GOT3 (cell line): ENCODE measurements at regions not wholly inside any gene's neighbourhood (a gene's known extent, or its start where the extent isn't known, plus 50 kb on each side); places are given as distances from the start of the nearest gene placed in this dataset.
"Not testable (repeated sequence)": the region's sequence is repeated elsewhere in the genome, so short reads cannot be mapped to it uniquely, and the experiment has no call there.

Experiments
- DNase-seq: peaks from one replicate; lab custom pipeline; 2025; ENCODE audit warnings: mixed read lengths; lab: John Stamatoyannopoulos, UW

DNA sequence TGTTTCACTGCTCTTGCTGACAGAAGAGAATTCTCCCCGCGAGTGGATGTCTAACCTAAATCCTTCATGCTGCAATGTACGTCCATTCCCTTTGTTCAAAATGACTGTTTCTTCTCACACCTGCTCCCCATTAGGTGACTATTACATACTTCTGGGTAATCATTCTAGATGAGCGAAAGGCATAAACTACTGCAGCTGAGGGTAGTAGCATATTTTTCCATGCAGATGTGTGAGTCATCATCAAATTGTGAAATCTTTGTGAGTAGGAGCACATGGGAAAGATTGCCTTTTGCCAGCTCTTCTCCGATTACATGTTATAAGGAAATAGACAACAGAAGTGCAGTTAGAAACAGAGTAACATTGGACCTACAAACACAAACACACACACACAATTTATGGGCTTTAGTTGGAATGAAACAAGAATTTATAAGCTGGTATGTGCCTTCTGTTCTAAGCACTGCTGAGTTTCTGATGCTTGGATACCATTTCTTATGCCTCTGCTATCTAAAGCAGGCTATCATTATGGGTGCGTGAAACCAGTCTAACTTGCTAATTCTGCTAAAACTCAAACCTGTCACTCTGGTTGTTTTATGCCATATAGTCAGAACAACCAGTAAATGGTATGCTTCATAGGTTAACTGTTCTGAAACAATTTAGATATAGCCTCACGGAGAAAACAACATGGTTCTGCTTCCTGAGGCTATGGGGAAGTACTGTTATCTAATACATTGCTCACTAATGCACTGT lies 346.9 kb upstream of the PSMD7 start:
- no peak for DNase-seq

DNA sequence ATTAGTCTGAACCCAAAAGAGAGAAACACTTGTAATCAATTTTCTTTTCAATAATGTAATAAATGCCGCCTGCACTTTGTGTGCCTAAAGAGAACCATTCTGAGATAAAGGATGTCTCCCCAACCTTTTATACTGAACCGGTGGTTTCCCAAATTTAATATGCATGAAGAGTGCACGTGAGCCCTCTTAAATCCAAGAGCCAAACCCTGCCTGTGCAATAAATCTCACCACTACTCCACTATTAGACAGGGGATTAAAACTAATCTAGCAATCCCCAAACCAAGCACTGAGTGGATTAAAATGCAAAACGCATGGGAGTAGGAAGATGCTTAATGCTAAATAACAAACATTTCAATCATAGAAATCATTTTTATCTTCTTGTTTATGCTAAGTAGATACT lies 351.0 kb upstream of the PSMD7 start:
- DNase-seq: no peak

DNA sequence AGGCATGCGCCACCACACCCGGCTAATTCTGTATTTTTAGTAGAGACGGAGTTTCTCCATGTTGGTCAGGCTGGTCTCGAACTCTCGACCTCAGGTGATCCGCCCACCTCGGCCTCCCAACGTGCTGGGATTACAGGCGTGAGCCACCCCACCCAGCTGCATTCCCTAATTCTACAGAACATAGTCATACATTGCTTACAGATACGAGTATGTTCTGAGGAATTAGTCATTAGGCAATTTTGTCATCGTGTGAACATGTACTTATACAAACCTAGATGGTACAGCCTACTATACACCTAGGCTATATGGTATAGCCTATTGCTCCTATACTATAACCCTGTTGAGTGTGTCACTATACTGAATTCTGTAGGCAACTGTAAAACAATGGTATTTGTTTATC lies 353.4 kb upstream of the PSMD7 start:
- not testable (repeated sequence) for DNase-seq

DNA sequence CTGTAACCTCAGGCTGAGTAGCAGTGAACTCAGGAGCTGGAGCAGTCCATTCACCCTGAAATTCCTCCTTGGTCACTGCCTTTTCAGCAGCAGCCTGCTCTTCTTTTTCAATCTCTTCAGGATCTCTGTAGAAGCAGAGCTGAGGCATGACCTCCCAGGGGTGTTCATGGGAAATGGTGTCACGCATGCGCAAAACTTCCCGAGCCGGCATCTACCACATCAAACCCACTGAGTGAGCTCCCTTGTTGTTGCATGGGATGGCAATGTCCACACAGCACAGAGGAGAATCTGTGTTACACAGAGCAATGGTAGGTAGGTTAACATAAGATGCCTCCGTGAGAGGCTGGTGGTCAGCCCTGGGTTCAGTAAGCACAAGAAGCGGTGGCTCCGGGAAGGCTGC lies 355.8 kb upstream of the PSMD7 start:
- DNase-seq: not testable (repeated sequence)

DNA sequence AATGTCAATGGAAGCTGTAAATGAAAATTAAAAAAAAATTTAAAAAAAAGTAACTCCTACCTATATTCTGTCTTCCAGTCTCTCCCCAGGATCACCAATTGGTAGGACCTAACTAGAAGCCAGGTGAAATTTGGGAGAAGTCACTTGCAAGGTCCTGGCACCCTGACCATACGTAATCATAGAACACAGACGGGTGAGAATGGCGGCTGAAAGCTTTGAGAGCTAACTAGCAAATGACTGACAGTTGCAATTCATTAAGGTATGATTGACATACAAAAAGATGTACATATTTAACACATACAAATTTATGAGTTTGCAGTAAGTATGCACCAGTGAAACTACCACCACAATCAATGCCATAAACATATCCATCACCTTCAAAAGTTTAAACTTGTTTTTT lies 372.7 kb upstream of the PSMD7 start:
- no peak for DNase-seq

DNA sequence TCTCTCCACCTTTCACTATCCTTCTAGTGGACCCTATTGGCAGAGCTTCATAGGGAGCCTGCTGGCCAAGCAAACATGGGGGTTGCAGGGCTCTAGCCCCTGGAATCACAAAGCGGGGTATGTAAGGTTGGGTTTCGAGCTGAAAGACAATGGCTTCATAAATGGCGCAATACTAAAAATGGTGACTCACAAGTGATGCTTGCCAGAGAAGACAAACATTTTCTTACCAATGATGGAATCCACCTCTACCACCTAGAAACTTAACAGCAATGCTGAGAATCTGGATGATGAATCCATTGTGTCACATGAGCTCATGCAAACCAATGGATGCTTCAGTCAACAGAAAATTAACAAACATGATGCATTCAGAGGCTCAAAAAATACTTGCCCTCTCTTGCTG lies 375.3 kb upstream of the PSMD7 start:
- no peak for DNase-seq

DNA sequence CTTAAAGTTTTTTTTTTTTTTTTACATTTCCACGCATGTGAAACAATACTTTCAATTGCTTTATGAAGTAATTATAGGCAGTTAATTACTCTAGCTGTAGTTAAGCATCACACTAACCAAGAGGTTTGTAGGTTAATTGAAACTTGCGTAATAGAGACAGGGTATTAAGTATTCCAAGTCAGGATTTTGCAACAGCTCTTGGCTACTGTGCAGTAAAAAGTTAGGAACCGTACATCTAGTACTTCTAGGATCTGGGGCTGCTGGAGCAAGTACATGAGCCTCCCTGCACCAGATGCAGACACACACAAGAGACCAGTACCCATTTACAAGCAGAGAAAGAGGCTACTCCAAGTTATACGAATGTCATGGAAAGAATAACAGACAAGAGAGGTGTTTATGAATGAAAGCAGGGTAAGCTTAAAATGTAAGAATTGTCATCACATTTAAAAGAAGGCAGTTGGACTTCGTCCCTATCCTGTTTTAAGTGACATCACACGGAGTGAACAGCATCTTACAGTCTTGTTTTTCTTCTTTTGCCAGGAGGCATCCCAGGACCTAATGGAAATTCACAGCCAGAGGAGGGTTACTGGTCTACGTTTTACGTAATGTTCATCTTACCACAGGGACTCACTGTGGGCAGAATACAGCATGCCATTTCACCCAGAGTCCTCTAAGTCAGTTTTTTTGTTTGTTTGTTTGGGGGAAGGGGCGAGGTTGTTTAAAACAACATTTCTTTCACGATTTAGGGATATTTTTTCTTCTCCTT lies 379.6 kb upstream of the PSMD7 start:
- no peak for DNase-seq

DNA sequence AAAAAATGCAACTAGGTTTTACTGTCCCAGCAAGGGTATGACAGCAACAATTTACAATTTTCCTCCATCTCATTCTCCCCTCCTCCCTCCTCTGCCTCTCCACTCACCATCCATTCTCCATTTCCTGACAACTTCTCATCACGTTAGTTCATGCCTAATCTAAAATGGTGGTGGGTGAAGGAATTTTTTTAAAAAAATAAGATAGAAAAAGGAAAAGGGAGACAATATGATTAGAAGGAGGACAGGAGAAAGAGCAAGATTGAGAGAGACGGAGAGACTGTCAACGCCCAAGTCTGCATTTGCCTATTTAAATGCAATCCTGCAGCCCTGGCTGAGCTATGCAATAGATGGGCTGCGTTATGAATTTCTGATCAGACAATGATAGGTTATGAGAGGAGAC lies 380.7 kb upstream of the PSMD7 start:
- no peak for DNase-seq

DNA sequence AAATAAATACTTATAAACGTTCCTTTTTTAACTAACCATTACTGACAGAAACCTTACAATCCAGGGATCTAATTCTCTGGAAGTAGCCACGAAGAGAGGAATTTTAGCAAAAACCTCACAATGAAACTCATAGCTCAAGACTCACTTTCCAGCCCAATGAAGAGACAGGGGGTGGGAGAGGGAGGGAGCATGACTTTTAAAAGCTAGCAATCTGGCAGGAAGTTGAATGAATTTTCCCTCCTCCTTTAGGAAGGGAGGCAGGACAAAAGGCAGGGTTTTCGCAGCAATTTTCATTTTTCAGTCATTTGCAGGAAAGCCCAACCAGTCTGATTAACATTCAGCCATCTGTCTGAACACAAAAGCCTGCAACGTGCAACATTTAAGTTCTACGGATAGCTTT lies 381.5 kb upstream of the PSMD7 start:
- DNase-seq: no peak

DNA sequence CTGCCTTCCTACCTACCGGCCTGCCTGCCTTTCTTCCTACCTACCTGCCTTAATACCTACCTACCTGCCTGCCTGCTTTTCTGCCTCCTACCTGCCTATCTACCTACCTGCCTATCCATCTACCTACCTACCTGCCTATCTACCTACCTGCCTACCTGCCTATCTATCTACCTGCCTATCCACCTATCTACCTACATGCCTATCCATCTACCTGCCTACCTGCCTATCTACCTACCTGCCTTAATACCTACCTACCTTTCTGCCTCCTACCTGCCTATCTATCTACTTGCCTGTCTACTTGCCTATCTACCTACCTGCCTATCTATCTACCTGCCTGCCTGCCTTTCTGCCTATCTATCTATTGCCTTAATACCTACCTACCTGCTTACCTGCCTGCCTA lies 383.8 kb upstream of the PSMD7 start:
- DNase-seq: no peak

DNA sequence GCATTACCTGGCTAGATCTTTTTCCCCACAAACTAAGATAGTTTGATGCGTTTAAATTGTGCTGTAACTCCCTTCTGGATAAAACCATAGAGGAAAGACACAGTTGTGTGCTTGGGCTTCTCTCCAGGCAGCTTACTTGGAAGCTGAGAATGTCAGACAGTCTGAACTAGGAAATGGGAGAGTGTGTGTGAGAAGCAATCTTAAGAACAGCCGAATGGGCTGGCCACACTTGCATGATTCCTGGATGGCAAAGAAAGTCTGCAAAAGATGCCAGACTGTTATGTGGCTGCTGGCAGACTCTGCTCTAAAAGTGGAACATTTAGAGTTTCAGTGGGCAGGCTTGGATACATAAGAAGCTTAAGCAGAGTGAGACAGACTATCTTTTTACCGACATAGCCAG lies 384.3 kb upstream of the PSMD7 start:
- DNase-seq: no peak

DNA sequence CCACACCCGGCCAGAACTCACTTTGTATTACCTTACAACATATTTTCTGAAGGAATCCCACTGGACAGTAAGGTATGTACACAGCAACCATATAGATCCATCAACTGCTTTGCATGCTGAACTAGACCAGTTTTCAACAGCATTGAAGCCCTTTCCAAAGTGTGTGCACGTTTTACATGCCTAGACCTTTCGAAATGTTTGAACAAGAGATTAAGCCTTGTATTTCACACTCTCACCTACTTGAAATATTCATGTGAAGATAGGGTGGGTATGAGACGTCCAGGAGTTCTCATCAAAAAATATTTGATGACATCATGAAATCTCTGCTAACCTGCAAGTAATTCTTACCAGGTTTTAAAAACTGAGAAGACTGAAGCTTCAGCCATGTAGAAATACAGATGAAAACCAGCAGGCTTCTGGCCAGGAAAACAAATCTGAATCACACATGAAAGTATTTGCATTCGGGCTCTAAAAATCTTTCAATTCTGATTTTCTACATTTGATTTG lies 387.0 kb upstream of the PSMD7 start:
- no peak for DNase-seq

DNA sequence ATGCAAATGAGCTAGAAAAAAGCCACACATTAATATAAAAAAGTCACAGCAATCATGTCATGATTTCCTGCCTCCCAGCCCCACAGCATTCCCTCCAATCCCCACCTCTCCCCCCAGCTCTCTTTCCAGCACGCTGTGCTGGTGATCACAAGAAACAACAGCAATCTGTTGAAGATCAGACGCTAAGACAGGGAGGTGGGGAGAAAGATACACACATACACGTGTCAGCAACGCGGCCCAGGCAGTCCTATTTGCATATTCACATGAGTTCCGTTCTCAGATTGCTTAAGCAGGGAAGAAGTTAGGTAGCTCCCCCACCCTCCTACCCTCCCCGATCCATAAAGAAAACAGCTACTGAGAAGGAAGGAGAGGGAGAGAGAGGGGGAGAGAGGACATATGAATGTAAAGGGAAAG lies 405.5 kb upstream of the PSMD7 start:
- no peak for DNase-seq

DNA sequence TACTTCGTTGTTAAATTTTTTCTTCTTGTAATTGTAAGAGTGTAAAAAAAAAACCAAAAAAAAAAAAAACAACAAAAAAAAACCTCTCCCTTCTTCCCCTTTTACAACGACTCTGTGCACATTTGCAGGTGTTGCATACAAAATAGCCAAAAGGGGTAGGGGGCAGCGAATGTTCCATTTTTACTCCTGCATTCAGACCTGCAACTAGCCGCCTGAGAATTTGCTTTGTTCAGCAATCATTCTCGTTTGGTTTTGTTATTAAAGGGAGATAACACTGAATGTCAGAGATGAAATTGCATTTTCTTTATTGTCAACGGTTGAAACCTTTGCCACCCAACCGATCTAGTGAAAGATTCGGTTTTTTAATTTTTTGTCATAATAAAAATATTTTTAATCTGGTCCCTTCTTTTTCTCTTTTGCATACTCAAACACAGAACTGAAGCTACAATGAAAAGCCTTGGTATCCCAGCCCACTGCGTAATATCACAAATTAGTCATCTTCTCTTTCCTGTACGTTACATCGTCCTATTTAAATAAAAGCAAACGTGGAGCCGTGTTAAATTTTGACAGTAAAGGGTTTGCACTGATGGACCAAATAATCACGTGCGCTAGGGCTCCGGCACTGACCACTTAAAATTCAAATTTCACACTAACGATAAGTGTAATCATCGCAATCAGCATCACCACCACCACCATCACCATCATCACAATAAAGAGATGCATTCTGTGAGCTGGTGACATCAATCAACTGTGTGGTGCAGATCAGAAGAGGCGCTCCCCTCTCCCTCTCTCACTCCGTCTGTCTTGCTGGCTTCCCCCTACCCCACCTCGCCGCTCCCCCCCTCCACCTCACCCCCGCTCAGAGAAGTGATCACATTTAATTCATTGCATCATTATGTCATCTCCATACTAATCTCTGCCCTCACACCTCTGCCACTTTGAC lies 406.2 kb upstream of the PSMD7 start:
- DNase-seq: no peak

DNA sequence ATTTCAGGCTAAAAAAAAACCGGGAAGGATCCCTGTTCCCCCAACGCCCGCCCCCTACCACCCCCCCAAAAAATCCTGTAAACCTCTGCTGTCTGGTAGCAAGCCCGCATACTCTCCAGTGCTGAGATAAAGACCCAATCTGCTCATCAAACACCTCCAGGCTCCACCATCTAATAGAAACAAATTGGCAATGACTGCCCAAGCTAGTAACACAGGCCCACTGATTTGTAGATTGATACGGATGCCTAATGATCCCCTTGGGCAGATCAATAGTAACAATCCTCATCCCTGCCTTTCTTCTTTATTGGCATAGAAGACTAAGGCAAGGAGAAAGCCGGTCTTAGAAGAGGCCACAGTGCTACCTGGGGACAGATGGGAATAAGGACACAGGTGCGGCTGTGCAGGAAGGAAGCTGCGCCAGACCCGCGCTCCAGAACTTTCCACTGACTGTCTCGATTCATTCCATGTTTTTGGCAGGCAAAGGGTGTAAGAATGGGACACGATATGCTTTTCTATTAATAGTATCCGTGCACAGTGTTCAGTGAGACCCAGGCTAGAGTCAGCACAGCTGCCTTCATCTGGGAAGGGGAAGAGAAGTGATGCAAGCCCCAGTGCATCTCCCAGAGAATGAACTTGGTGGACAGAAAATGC lies 407.6 kb upstream of the PSMD7 start:
- no peak for DNase-seq

DNA sequence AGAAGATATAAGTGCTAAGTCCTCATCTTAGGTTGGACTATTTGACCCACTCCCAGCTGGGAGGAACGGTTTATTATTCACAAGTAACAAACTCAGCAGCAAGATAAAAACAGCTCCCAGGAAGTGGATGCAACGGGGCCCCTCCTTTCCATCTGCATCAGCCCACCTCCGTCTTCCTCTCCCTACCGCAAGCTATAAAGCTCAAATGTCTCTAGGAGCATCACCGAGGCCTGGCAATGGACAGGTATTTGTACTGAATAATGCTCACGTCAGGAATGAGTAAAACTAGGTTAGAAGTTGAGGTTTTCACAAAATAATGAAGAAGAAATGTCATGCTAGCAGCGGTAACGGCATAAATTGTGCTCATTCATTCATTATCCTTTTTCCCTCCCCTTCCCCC lies 408.7 kb upstream of the PSMD7 start:
- DNase-seq: no peak

DNA sequence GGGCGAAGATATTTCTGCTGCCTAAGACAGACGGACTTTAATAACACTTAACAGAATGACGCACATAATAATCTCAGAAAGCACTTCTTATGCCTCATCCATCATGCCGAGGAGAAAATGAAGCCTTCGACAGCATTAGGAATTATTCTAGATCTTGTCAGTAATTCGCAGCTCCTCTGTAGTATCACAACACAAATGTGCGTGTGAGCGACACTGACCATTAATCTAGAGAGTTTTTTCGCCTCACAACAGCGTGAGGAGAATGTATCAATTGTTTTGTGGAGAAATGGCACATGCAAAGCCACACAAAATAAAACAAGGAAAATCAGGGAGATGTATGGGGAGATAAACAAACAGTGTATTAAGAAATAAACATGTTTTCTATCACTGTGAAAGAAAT lies 410.2 kb upstream of the PSMD7 start:
- DNase-seq: no peak

DNA sequence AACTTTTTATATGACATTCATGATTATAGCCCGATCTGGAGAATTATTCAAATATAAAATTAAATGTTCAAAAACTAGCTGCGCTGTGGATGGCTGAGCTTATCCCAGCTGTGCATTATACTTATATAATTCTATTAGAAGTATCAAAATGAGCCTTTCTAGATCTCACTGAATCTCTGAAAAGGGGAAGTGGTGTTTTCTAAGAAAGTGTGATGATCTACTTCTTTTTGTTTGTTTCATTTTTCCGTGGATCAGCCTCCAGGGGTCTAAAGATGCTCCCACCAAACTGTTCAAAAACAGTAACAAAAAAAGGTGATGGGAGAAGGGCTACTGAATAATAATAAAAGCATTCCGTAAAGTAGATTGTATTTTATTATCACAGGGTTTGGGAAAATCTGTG lies 411.3 kb upstream of the PSMD7 start:
- DNase-seq: no peak

DNA sequence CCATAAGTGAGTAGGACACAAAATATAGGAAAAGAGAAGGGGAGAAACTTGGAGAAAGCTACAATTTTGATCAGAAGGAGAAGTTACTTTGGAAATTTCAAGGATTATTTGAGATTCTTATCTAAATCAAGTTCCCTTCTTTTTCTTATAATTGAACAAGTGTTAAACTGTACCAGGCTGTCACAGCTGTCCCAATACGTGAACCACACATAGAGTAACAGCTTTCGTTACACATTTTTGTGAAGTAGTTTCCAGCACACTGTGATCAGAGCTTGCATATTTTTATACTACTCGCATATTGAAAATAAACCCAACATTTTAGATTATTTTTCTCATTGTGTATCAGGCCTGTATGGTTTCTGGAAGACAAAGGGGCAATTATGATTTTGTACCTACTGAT lies 412.8 kb upstream of the PSMD7 start:
- no peak for DNase-seq

DNA sequence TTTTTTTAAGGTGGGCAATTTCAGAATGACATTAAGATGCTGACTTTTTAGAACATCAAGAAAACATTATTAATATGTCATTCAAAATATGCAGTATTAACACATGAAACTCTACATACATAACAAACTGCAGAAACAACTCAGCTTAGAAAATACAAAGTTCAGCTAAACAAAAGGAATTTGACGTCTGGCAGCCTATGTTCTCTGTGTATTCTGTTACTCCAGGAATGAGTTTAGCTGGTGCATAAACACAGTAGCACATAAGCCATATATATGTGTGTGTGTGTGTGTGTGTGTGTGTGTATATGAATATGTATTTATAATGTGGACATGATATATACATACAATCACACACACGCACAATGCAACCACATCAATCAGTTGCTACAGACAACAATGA lies 413.5 kb upstream of the PSMD7 start:
- DNase-seq: no peak

DNA sequence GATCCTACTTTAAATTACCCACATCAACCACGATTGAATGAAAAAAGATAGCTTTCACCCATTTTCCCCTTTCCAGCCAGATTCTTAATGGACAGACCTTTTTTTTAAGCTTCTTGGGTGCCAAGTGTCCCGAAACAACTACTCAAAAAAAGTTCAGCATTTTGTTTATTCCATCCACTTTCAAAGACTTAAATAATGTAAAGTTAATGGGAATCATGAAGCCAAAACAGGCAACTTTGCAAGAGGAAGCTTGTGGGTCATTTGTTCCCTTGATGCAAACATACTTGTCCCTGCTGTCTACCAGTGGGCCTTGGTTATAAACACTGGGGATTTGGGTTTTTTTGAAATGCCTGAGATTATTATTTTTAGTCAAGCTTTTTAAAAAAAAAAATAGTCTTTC lies 414.0 kb upstream of the PSMD7 start:
- DNase-seq: no peak

DNA sequence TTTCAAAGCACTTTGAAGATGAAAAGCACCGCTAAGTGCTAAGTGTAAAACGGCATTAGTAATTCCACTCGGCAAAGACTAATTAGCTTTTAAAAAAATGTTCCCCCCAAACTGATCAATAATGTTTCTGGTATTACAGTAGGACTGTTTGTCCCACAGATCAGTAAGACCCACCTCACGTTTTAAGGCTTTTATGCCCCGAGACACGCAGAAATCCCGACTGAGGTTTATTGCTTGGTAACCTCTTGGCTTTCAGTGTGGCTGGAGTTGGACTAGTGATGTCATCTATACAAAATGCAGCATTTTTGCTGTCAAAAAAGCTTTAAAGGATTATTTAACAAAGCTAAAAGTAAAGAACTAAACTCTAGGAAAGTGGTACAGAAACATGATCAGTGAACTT lies 414.6 kb upstream of the PSMD7 start:
- no peak for DNase-seq
